OCI-LY7 (cell line): ENCODE measurements at regions not wholly inside any gene's neighbourhood (a gene's known extent, or its start where the extent isn't known, plus 50 kb on each side); places are given as distances from the start of the nearest gene placed in this dataset.

Experiments used
- CTCF ChIP-seq: fragments of 200-600 bp; sonication (generic); conservative IDR thresholded peaks from 2 replicates; pipeline ENCODE4 v1.5.1; 2014; ENCODE audit warnings: mild to moderate bottlenecking, antibody characterized with exemption, low read length, moderate library complexity, mixed read lengths
- EZH2phosphoT487 ChIP-seq: fragments of 200-600 bp; sonication (generic); IDR thresholded peaks from 2 replicates; pipeline ENCODE4 v1.6.1; 2018; ENCODE audit warnings: low read depth, borderline replicate concordance, mild to moderate bottlenecking, mixed run types, antibody characterized with exemption, low read length, moderate library complexity, mixed read lengths

DNA sequence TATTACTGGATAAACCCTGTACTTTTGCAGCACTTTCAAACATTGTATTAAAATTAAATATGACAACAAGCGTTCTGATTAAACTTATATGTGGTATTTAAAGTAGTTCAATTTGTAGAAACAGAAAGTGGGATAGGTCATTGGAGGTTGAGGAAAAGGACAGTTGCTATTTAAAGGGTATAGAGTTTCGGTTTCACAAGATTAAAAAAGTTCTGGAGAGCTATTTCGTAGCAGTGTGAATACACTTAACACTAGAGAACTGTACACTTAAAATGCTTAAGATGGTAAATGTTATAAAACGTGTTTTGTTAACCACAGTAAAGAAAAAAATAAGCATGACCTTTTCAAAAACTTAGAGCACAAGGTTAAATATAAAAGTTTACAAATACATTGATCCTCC lies 382.1 kb downstream of the BRINP1 start:
- TF ChIP-seq CTCF (no peak), EZH2phosphoT487 (no peak)
